ENCODE measurements at regions not wholly inside any gene's neighbourhood (a gene's known extent, or its start where the extent isn't known, plus 50 kb on each side); places are given as distances from the start of the nearest gene placed in this dataset.

DNA sequence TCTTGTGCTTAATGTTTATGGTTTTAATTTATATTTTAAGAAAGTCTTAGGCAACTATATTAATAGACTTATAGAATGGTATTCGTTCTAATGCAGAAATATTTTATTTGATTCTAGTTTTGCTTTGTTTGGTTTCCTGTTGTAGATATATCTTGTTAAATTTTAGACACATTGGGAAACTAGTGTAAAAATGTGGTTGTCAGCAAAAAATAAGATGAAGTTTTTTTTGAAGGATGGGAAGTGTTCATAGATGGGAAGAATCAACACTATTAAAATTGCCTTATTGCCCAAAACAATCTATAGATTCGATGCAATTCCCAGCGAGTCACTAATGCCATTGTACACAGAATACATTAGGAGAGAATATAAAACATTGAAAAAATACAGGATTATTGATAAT, 278.9 kb downstream of the ZWINT start:
- TF ChIP-seq, protein P1, sequence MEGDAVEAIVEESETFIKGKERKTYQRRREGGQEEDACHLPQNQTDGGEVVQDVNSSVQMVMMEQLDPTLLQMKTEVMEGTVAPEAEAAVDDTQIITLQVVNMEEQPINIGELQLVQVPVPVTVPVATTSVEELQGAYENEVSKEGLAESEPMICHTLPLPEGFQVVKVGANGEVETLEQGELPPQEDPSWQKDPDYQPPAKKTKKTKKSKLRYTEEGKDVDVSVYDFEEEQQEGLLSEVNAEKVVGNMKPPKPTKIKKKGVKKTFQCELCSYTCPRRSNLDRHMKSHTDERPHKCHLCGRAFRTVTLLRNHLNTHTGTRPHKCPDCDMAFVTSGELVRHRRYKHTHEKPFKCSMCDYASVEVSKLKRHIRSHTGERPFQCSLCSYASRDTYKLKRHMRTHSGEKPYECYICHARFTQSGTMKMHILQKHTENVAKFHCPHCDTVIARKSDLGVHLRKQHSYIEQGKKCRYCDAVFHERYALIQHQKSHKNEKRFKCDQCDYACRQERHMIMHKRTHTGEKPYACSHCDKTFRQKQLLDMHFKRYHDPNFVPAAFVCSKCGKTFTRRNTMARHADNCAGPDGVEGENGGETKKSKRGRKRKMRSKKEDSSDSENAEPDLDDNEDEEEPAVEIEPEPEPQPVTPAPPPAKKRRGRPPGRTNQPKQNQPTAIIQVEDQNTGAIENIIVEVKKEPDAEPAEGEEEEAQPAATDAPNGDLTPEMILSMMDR (IDR thresholded peaks at IDR 0.05; ENCODE audit: insufficient read depth, low read depth, low read length): no peak
- TF ChIP-seq EZH2 (IDR thresholded peaks at IDR 0.05; ENCODE audit: insufficient read depth, low read length): no peak

All from astrocyte (in vitro differentiated cells and primary cell).